HG03520 (cell line): ENCODE measurements at regions not wholly inside any gene's neighbourhood (a gene's known extent, or its start where the extent isn't known, plus 50 kb on each side); places are given as distances from the start of the nearest gene placed in this dataset.
A peak's percentile ranks its signal among the peaks of the same experiment; 100 is the strongest.
"Not testable (repeated sequence)": the region's sequence is repeated elsewhere in the genome, so short reads cannot be mapped to it uniquely, and the experiment has no call there.

Source experiments
- ATAC-seq: cut with Tn5 transposase; IDR thresholded peaks from one replicate; pipeline ENCODE4 v1.9.1; 2021; ENCODE audit warnings: mild to moderate bottlenecking, moderate library complexity; ENCODE audit not compliant: unreplicated experiment

GRCh38 chr2:236489083-236489482, 80.5 kb upstream of the ACKR3 start:
- not testable (repeated sequence) for ATAC-seq

GRCh38 chr2:236489895-236490404, 79.7 kb upstream of the ACKR3 start:
- ATAC-seq, result no peak

- no peak for ATAC-seq
Observed at GRCh38 chr2:236496340-236496739, 73.3 kb upstream of the ACKR3 start.

- ATAC-seq, result no peak
Observed at GRCh38 chr2:236498369-236498768, 71.3 kb upstream of the ACKR3 start.

- no peak for ATAC-seq
Observed at GRCh38 chr2:236499691-236500578, 69.7 kb upstream of the ACKR3 start.

- ATAC-seq, result no peak
Observed at GRCh38 chr2:236501026-236501425, 68.6 kb upstream of the ACKR3 start.

GRCh38 chr2:236501531-236501930, 68.1 kb upstream of the ACKR3 start:
- no peak for ATAC-seq

GRCh38 chr2:236503100-236503499, 66.5 kb upstream of the ACKR3 start:
- ATAC-seq, result no peak

GRCh38 chr2:236503583-236503982, 66.0 kb upstream of the ACKR3 start:
- no peak for ATAC-seq

- ATAC-seq, result no peak
Observed at GRCh38 chr2:236505041-236505440, 64.6 kb upstream of the ACKR3 start.

GRCh38 chr2:236505648-236506047, 64.0 kb upstream of the ACKR3 start:
- ATAC-seq, result no peak

- no peak for ATAC-seq
Observed at GRCh38 chr2:236507393-236508085, 62.1 kb upstream of the ACKR3 start.

GRCh38 chr2:236508466-236508865, 61.2 kb upstream of the ACKR3 start:
- ATAC-seq, result no peak

GRCh38 chr2:236510034-236510433, 59.6 kb upstream of the ACKR3 start:
- no peak for ATAC-seq

- no peak for ATAC-seq
Observed at GRCh38 chr2:236511266-236511665, 58.4 kb upstream of the ACKR3 start.

GRCh38 chr2:236512267-236512666, 57.4 kb upstream of the ACKR3 start:
- no peak for ATAC-seq

- ATAC-seq, result peak; percentile 60
Observed at GRCh38 chr2:236512902-236513435, 56.7 kb upstream of the ACKR3 start.

GRCh38 chr2:236513956-236514355, 55.7 kb upstream of the ACKR3 start:
- ATAC-seq, result no peak

GRCh38 chr2:236516708-236517107, 52.9 kb upstream of the ACKR3 start:
- no peak for ATAC-seq

GRCh38 chr2:236517251-236518031, 52.2 kb upstream of the ACKR3 start:
- no peak for ATAC-seq
